Mononuclear cell (primary cell): ENCODE measurements at regions not wholly inside any gene's neighbourhood (a gene's known extent, or its start where the extent isn't known, plus 50 kb on each side); places are given as distances from the start of the nearest gene placed in this dataset.
"Not testable (repeated sequence)": the region's sequence is repeated elsewhere in the genome, so short reads cannot be mapped to it uniquely, and the experiment has no call there.

Experiments used
- H3K27me3 ChIP-seq: 2 replicates; pipeline ENCODE4 v1.6.0; 2011; ENCODE audit warnings: low read length, control low read depth; ENCODE audit not compliant: insufficient read depth
- H3K4me1 ChIP-seq: 2 replicates; pipeline ENCODE4 v1.5.1; 2011; ENCODE audit warnings: mild to moderate bottlenecking, low read length, control low read depth; ENCODE audit not compliant: insufficient read depth
- H3K4me3 ChIP-seq: 2 replicates; pipeline ENCODE4 v1.5.1; 2011; ENCODE audit warnings: mild to moderate bottlenecking, low read length, moderate library complexity
- H3K9me3 ChIP-seq: 2 replicates; pipeline ENCODE4 v1.5.1; 2011; ENCODE audit warnings: low read depth, mild to moderate bottlenecking, control low read depth, low read length

GRCh38 chr10:78205457-78206016 lies 171.9 kb downstream of the RPS24 start:
- H3K4me3 ChIP-seq = no peak overlapping the region
- H3K9me3 ChIP-seq = no peaks in the 10 kb centered on the region
- no peaks in the 10 kb centered on the region for H3K27me3 ChIP-seq
- no peaks in the 10 kb centered on the region for H3K4me1 ChIP-seq

DNA sequence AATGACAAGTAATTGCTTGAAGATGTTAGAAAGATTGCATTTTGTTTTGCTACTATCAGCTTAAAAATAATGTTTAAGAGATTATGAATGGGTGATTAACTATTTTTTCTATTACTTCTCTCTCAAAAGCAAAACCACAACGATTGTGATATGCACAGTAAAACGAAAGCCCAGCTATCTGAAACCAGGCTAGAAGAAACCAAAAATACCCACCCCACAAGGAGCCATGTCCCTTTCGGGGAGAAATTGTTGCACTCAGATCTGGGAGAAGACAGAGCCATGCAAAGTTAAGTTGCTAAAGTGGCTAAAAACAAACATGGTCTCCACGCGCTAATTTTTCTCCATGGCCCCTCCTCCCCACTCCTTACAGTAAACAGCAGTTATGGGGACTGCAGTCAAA lies 173.6 kb downstream of the RPS24 start:
- no peaks in the 10 kb centered on the region for H3K9me3 ChIP-seq
- H3K4me3 ChIP-seq = no peak overlapping the region
- H3K27me3 ChIP-seq = no peaks in the 10 kb centered on the region
- no peaks in the 10 kb centered on the region for H3K4me1 ChIP-seq

- Histone ChIP-seq H3K4me3 (no peak overlapping the region), H3K9me3 (no peaks in the 10 kb centered on the region), H3K27me3 (no peaks in the 10 kb centered on the region), H3K4me1 (no peaks in the 10 kb centered on the region)
These were observed 174.1 kb downstream of the RPS24 start for GRCh38 chr10:78207776-78208175.

DNA sequence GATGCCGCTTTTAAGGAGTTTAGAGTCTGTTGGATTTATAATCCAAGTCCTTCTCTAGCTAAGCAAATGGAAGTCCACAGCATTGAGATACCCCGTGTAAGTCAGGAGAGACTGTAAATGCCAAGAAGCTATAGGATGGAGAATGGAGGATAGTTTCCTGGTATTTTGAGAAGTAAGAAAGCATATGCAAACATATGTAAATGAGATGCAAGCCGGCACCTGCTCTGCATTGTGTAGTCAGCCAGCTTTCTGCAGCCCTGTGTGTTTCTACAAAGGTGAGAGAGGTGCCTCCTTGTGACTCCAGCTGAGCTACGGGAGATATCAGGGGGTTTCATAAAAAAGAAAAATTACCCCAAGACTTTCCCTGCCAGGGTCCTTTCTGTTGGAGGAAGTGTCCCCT lies 176.3 kb downstream of the RPS24 start:
- no peaks in the 10 kb centered on the region for H3K4me1 ChIP-seq
- H3K9me3 ChIP-seq = no peaks in the 10 kb centered on the region
- H3K4me3 ChIP-seq = no peak overlapping the region
- H3K27me3 ChIP-seq = no peaks in the 10 kb centered on the region

GRCh38 chr10:78210548-78210947 lies 176.9 kb downstream of the RPS24 start:
- H3K4me1 ChIP-seq = no peaks in the 10 kb centered on the region
- no peaks in the 10 kb centered on the region for H3K9me3 ChIP-seq
- H3K4me3 ChIP-seq = no peak overlapping the region

DNA sequence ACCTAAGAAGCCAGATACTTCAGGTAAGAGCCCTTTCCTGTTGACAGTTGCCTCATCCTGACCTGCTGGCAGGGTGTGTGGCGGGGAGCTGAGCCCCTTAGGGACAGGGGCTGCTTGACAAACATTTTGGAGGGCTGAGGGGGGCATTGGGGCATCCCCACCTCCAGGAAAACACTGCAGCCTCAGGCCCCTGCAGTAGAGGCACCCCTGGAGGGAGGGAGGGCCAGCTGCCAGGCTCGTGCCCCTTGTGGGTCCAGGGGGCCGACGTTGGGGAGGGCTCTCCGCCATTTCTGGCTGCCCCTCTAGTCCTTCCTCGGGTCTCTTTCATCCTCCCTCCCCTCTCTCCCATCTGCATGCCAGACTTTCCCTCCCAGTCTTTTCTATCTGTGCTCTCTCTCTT lies 177.3 kb downstream of the RPS24 start:
- Histone ChIP-seq H3K9me3 (no peaks in the 10 kb centered on the region), H3K27me3 (no peaks in the 10 kb centered on the region), H3K4me3 (no peak overlapping the region), H3K4me1 (no peaks in the 10 kb centered on the region)

More at GRCh38 chr10:78210548-78210947, 176.9 kb downstream of the RPS24 start:
- H3K27me3 ChIP-seq = no peaks in the 10 kb centered on the region

- Histone ChIP-seq H3K4me3 (no peak overlapping the region), H3K9me3 (no peaks in the 10 kb centered on the region), H3K27me3 (no peaks in the 10 kb centered on the region), H3K4me1 (no peaks in the 10 kb centered on the region)
These were observed 177.9 kb downstream of the RPS24 start for GRCh38 chr10:78211561-78212051.

GRCh38 chr10:78212060-78212785 lies 178.6 kb downstream of the RPS24 start:
- H3K4me1 ChIP-seq = no peaks in the 10 kb centered on the region
- no peak overlapping the region for H3K4me3 ChIP-seq
- H3K9me3 ChIP-seq = no peaks in the 10 kb centered on the region
- H3K27me3 ChIP-seq = no peaks in the 10 kb centered on the region

DNA sequence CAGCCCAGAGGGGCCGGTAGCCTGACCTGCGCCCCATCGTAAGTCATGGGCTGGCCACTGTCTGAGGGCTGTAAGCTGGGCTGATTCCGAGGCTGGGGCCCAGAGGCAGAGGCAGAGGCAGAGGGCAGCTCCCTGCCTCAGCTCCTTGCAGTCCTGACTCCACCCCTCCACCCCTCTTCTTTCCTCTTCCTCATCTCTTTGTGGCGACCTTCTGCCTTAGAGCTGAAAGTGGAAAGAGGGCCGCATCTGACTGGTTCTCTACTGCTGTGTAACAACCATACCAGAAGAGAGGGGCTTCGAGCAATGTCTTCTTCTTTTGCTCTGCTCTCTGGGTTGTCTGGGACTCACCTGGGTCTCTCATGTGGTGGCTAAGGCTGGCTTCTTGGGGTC lies 179.1 kb downstream of the RPS24 start:
- Histone ChIP-seq H3K4me1 (peaks cover 3% of the 10 kb centered on the region), H3K4me3 (no peak overlapping the region), H3K27me3 (no peaks in the 10 kb centered on the region)

DNA sequence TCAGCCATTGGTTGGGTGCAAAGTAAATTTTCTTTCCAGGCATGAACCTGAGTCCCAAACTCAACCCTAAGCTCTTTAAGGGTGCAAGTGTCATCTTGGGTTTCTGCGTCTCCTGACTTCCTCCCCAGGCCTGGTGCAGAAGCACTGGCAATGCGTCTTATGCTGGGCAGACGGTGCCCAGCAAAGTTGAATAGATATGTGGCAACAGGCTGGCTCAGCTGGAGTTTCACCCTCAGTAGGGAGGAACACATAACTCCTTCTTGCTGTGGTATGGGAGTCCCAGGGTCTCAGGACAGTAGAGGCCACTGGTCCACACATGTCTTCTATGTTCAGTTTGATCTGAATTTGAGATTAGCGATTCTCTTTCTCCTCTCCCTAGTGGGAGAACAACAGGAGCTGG lies 181.3 kb downstream of the RPS24 start:
- Histone ChIP-seq H3K4me3 (no peak overlapping the region), H3K4me1 (peaks cover 3% of the 10 kb centered on the region), H3K9me3 (no peaks in the 10 kb centered on the region)

More for the DNA sequence above, 179.1 kb downstream of the RPS24 start:
- no peaks in the 10 kb centered on the region for H3K9me3 ChIP-seq

DNA sequence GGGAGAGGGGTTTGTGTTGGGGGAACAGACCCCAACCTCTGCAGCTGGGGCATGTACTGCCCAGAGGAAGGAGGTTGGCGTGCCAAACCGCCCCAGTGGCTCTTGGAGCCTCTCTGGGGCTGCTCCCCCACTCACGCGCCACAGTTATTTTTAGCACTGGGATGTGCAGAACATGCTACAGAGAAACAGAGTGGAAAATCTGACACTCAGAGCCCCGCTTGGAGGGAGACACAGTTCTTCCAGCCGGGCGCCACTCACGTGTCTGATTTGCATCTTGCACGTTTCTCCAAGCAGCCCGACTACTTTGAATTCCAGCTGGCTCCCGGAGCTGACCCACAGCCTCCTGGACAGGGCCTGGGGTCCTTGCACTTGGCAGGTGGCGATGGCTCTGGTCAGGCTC lies 182.0 kb downstream of the RPS24 start:
- Histone ChIP-seq H3K27me3 (no peaks in the 10 kb centered on the region), H3K4me3 (no peak overlapping the region), H3K4me1 (peaks cover 3% of the 10 kb centered on the region), H3K9me3 (no peaks in the 10 kb centered on the region)

More for the DNA sequence above, 181.3 kb downstream of the RPS24 start:
- H3K27me3 ChIP-seq = no peaks in the 10 kb centered on the region

DNA sequence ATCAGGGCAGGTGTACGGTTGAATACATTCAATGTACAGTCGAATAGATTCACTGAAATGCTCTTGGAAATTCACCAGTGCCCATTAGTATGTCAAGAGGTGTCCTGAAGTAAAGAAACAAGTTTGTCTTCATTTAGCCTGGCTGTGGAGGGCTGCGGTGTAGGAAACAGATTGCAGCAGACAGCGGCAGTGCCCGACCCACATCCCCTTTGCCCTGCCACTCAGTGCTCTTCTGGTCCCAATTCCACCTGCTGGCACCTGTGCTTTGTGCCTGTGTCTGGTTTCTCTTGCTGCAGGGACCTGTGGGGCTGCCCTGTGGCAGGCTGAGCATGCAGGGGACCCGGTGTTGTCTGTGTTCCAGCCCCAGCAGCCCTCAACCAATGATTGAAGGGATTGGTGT lies 183.7 kb downstream of the RPS24 start:
- Histone ChIP-seq H3K27me3 (no peaks in the 10 kb centered on the region), H3K9me3 (no peaks in the 10 kb centered on the region), H3K4me3 (no peak overlapping the region), H3K4me1 (peaks cover 3% of the 10 kb centered on the region)

DNA sequence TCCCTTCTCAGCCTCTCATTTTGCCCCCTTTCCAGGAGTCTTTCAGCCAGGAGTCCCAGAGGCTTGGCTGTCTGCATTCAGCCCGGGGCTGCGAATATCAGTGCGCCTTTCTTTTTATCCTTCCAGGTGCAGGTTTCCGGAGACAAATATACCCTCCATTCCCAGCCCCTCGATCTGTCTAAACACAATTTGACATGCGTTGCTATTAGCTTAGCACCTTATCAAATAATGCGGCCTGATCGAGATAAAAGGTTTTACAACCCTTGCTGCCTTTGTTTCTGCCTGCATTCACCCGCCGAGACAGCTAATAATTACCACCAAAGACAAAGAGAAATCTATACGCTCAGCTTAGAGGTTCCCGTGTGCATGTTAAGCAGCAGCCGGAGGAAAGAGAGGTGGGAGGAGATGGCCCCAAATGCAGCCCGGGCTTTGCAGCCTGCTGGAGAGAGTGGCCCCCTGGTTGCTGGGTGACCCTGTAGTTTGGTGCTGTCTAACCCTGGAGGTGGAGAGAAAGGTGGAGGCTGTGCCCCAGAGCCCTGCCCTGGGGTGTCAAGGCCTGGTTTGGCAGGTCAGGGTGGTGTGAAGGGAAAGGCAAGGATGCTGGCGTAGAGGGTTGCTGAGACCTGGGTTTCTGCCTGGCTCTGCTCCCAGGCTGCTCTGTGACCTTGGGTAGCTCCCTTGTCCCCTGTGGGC lies 185.3 kb downstream of the RPS24 start:
- Histone ChIP-seq H3K4me1 (peaks cover 3% of the 10 kb centered on the region), H3K27me3 (no peaks in the 10 kb centered on the region), H3K9me3 (no peaks in the 10 kb centered on the region), H3K4me3 (no peak overlapping the region)

DNA sequence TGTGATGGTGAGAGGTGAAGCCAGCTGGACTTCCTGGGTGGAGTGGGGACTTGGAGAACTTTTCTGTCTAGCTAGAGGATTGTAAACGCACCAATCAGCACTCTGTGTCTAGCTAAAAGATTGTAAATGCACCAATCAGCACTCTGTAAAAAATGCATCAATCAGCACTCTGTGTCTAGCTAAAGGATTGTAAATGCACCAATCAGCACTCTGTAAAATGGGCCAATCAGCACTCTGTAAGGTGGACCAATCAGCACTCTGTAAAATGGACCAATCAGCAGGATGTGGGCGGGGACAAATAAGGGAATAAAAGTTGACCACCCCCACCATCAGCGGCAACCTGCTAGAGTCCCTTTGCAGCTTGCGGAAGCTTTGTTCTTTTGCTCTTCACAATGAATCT lies 185.9 kb downstream of the RPS24 start:
- not testable (repeated sequence) for H3K4me3 ChIP-seq, H3K27me3 ChIP-seq, H3K9me3 ChIP-seq, H3K4me1 ChIP-seq

DNA sequence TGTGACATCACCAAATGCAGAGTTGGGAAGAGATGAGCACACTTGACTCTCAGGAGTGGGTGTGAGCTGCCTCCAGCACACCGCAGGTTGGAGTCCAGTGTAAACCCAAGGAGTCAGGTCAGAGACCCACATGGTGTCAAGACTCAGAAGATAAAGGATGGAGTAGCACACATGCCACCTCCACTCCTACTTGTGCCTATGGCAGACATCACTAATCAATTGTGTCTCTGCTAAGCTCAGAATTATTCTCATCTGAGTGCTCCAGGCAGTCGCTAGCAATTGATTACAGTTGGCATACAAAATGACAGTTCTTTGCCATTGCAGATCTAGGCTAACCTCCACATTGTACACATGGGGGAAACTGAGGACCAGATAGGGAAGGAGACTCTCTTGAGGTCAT lies 187.1 kb downstream of the RPS24 start:
- no peak overlapping the region for H3K4me3 ChIP-seq
- H3K27me3 ChIP-seq = no peaks in the 10 kb centered on the region
- no peaks in the 10 kb centered on the region for H3K9me3 ChIP-seq
- peaks cover 3% of the 10 kb centered on the region for H3K4me1 ChIP-seq
